Testis (tissue), 2 donors: ENCODE measurements at regions not wholly inside any gene's neighbourhood (a gene's known extent, or its start where the extent isn't known, plus 50 kb on each side); places are given as distances from the start of the nearest gene placed in this dataset.

Source experiments
- POLR2A ChIP-seq: fragments of 450-650 bp; IDR thresholded peaks from one replicate; pipeline ENCODE4 v1.6.1; 2017; ENCODE audit warnings: antibody characterized with exemption, mild to moderate bottlenecking, moderate library complexity
- TF ChIP-seq, protein P1 (sequence below), 3 experiments: fragments of 450-650 bp in 2 of 3; fragments of 200-600 bp in 1 of 3; sonication (generic) in 1 of 3; IDR thresholded peaks; one replicate each; pipeline ENCODE4 v1.5.1; 2016 to 2019; ENCODE audit warnings: antibody characterized with exemption in 3 of 3, mild to moderate bottlenecking in 2 of 3, moderate library complexity in 1 of 3

DNA sequence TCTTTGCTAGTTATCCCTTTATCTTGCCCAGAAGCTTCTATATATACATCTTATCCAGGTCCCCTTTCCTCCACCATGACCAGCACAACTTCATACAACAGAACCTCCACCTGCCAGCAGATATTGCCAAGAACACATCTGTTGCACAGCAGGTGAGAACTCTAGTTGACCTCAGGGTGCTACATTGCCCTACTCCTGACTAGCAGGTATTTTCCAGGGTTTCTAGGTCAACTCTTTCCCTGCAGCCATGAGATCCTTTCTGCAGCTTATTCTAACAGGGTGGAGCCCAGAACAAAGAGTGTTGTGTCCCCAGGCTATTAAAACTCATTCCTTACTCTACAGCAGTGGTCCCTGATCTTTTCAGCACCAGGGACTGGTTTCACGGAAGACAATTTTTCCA lies 319.5 kb downstream of the PRDM2 start:
- TF ChIP-seq, protein P1, sequence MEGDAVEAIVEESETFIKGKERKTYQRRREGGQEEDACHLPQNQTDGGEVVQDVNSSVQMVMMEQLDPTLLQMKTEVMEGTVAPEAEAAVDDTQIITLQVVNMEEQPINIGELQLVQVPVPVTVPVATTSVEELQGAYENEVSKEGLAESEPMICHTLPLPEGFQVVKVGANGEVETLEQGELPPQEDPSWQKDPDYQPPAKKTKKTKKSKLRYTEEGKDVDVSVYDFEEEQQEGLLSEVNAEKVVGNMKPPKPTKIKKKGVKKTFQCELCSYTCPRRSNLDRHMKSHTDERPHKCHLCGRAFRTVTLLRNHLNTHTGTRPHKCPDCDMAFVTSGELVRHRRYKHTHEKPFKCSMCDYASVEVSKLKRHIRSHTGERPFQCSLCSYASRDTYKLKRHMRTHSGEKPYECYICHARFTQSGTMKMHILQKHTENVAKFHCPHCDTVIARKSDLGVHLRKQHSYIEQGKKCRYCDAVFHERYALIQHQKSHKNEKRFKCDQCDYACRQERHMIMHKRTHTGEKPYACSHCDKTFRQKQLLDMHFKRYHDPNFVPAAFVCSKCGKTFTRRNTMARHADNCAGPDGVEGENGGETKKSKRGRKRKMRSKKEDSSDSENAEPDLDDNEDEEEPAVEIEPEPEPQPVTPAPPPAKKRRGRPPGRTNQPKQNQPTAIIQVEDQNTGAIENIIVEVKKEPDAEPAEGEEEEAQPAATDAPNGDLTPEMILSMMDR (IDR thresholded peaks at IDR 0.05) = no peak
- no peak for TF ChIP-seq POLR2A
